Breast epithelium (tissue), 4 donors: ENCODE measurements at regions not wholly inside any gene's neighbourhood (a gene's known extent, or its start where the extent isn't known, plus 50 kb on each side); places are given as distances from the start of the nearest gene placed in this dataset.
A peak's percentile ranks its signal among the peaks of the same experiment; 100 is the strongest.

Source experiments
- DNase-seq, 2 donors: peaks; one replicate each; pipeline ENCODE4 v3.0.0-alpha.2; 2019; ENCODE audit warnings: low spot score in 2 of 2
- H3K27ac ChIP-seq, 2 donors: fragments of 200-600 bp; sonication (generic) in 1 of 2; one replicate each; pipeline ENCODE4 v1.5.1; 2016 to 2019; ENCODE audit warnings: mild to moderate bottlenecking in 1 of 2
- H3K27me3 ChIP-seq, 2 donors: fragments of 200-600 bp; sonication (generic) in 1 of 2; one replicate each; pipeline versions ENCODE4 v1.5.1 to v1.6.0; 2017 to 2019; ENCODE audit warnings: control low read depth in 1 of 2, mild to moderate bottlenecking in 1 of 2
- H3K36me3 ChIP-seq: fragments of 200-600 bp; one replicate; pipeline ENCODE4 v1.5.1; 2019
- H3K4me1 ChIP-seq, 2 donors: fragments of 200-600 bp; sonication (generic); one replicate each; pipeline ENCODE4 v1.5.1; 2016 to 2019; ENCODE audit warnings: control low read depth in 1 of 2
- H3K4me3 ChIP-seq, 3 donors: fragments of 200-600 bp; sonication (generic); 1 replicate in 2 of 3; 2 replicates in 1 of 3; pipeline ENCODE4 v1.5.1; 2016 to 2019; ENCODE audit warnings: mild to moderate bottlenecking in 3 of 3, moderate library complexity in 2 of 3
- H3K9me3 ChIP-seq, 2 donors: fragments of 200-600 bp; sonication (generic) in 1 of 2; one replicate each; pipeline ENCODE4 v1.5.1; 2016 to 2019; ENCODE audit warnings: control low read depth in 1 of 2
- POLR2A ChIP-seq: fragments of 450-650 bp; IDR thresholded peaks from one replicate; pipeline ENCODE4 v1.6.1; 2016; ENCODE audit warnings: antibody characterized with exemption, mild to moderate bottlenecking, moderate library complexity
- POLR2AphosphoS5 ChIP-seq, 3 donors: sonication (generic); formaldehyde crosslinking; IDR thresholded peaks; one replicate each; pipeline ENCODE4 v1.6.1; 2017; ENCODE audit warnings: antibody characterized with exemption in 3 of 3
- intact Hi-C: fragments of 100-400 bp; cut with DNase I; formaldehyde crosslinking; loops from one replicate; pipeline ENCODE4 v1.15.1; 2023; ENCODE audit warnings: low total_unique reads
- TF ChIP-seq, protein P1 (sequence below), 3 donors: fragments of 450-650 bp; IDR thresholded peaks; one replicate each; pipeline ENCODE4 v1.5.1; 2016 to 2017; ENCODE audit warnings: antibody characterized with exemption in 3 of 3, mild to moderate bottlenecking in 3 of 3, moderate library complexity in 3 of 3

DNA sequence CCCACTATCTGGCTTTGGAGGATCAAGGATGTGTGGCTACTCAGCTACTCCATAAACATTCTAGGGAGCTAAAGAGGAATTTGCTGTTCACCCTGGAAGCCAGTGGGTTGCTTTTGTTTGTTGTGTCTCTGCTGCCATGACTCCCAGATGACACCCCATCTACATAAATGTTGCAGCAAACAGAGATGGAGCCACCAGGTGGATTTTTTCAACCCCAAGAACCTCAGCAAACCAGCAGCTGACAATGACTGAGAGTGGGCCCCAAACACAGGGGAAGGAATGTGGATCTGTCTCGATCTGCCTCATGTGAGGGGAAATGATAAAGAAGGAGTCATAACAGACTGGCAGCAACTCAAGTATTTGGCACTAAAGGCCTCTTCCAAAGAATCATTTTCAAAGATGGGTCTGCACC, 132.7 kb upstream of the TNC start:
- Histone ChIP-seq H3K4me3 (no peak overlapping the region), H3K27me3 (no peaks in the 10 kb centered on the region), H3K36me3 (no peaks in the 10 kb centered on the region), H3K9me3 (no peaks in the 10 kb centered on the region), H3K27ac (no peak overlapping the region), H3K4me1 (no peaks in the 10 kb centered on the region)
- TF ChIP-seq, protein P1, sequence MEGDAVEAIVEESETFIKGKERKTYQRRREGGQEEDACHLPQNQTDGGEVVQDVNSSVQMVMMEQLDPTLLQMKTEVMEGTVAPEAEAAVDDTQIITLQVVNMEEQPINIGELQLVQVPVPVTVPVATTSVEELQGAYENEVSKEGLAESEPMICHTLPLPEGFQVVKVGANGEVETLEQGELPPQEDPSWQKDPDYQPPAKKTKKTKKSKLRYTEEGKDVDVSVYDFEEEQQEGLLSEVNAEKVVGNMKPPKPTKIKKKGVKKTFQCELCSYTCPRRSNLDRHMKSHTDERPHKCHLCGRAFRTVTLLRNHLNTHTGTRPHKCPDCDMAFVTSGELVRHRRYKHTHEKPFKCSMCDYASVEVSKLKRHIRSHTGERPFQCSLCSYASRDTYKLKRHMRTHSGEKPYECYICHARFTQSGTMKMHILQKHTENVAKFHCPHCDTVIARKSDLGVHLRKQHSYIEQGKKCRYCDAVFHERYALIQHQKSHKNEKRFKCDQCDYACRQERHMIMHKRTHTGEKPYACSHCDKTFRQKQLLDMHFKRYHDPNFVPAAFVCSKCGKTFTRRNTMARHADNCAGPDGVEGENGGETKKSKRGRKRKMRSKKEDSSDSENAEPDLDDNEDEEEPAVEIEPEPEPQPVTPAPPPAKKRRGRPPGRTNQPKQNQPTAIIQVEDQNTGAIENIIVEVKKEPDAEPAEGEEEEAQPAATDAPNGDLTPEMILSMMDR (IDR thresholded peaks at IDR 0.05) = no peak
- no peak for TF ChIP-seq POLR2AphosphoS5 (IDR thresholded peaks at IDR 0.05)
- no peak for TF ChIP-seq POLR2A
- intact Hi-C loops = no loop called here
- DNase-seq = no peak

DNA sequence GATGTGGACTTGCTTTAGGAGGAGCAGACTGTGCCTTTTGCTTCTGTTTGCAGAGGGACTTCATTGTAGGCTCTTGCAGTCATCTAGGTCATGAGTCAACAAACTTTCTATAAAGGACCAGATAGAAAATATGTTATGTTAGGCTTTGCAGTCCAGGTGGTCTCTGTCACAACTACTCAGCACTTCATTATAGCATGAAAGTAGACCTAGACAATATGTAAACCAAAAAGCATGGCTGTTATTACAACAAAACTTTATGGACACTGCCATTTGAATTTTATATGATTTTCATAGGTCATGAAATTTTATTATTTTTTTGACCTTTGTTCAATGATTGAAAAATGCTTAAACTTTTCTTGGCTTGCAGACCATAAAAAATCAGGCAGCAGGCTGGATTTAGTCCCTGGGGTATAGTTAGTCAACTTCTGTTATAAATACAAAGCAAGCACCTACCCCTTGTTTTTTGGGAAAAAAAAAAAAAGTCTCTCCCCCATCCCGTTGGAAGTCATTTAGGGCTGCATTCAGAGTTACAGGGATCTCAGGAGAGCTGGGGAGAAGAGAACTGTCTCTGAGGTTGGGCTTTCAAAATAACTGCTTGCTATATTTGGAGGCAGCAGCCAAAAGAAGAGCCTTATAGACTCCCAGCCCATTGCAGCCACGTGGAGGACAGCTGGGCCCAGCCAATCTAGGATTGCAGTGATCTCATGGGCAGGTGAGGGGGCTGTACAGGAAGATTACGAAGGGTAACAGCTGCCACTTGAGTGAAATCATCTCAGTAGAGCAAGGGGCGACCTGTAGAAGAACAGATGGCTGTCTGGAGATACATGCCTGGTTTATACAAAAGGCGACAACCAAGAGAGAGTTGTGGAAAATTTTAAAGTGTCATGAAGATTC, 136.6 kb upstream of the TNC start:
- no peak for DNase-seq
- H3K4me3 ChIP-seq = no peak overlapping the region
- intact Hi-C loops = no loop called here
- no peaks in the 10 kb centered on the region for H3K36me3 ChIP-seq
- TF ChIP-seq POLR2A (no peak), POLR2AphosphoS5 (IDR thresholded peaks at IDR 0.05) (no peak)
- TF ChIP-seq, protein P1 (IDR thresholded peaks at IDR 0.05) = no peak
- no peak overlapping the region for H3K27ac ChIP-seq
- H3K4me1 ChIP-seq = no peaks in the 10 kb centered on the region
- no peaks in the 10 kb centered on the region for H3K9me3 ChIP-seq
- H3K27me3 ChIP-seq = no peaks in the 10 kb centered on the region

DNA sequence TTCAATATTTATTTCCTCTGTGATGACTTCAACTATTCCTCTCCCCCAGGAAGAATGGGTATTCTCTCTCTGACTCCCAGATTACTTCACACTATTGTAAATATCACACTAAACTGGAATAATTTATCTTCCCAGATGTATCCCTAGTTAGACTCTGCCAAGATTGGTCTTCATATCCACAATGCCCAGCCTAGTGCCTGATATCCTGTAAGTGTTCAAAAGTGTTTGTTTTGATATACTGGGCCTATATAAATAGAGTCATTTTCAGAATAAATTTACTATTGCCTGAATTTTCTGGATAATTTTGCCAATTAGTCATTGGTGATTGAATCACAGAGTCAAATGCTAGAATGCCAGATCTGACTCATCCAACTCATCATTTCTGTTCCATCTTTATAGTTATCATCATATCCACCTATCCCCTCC, 143.7 kb upstream of the TNC start:
- DNase-seq = no peak
- no peak overlapping the region for H3K4me3 ChIP-seq
- no peaks in the 10 kb centered on the region for H3K4me1 ChIP-seq
- intact Hi-C loops = loop anchor here (5.0 kb wide), 1 partner anchor 1436 kb away; no protein-coding TSS in a partner anchor
- H3K36me3 ChIP-seq = no peaks in the 10 kb centered on the region
- no peaks in the 10 kb centered on the region for H3K9me3 ChIP-seq
- H3K27me3 ChIP-seq = no peaks in the 10 kb centered on the region
- TF ChIP-seq POLR2A = no peak
- TF ChIP-seq, protein P1 (IDR thresholded peaks at IDR 0.05) = no peak
- TF ChIP-seq POLR2AphosphoS5 (IDR thresholded peaks at IDR 0.05) = no peak
- H3K27ac ChIP-seq = no peak overlapping the region

DNA sequence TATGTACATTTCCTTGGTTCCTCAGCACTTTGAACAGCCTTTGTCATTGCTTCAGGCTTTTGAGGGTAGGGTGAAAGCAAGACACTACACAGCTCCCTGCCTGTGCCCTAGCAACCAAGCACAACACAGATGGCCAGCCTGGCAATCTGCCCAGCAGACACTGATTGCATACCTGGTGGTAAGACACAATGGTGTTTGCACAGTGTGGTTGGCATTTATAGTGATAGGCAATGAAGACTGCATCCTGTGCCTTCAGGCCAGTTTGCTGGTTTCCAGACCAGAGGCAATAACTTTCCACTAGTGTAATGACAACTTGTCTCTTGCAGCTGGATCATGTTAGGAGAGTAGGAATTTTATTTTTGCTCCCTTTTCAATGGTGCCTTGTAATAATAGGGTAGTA, 144.5 kb upstream of the TNC start:
- peak; percentile 70 to 80 for DNase-seq
- Histone ChIP-seq H3K27ac (peak overlapping the region in 1 of 2 donors; percentile 19), H3K9me3 (no peaks in the 10 kb centered on the region), H3K4me1 (no peaks in the 10 kb centered on the region), H3K4me3 (no peak overlapping the region), H3K36me3 (no peaks in the 10 kb centered on the region), H3K27me3 (no peaks in the 10 kb centered on the region)
- intact Hi-C loops = loop anchor here (5.0 kb wide), 1 partner anchor 1435 kb away; no protein-coding TSS in a partner anchor
- no peak for TF ChIP-seq POLR2AphosphoS5 (IDR thresholded peaks at IDR 0.05)
- TF ChIP-seq, protein P1 (IDR thresholded peaks at IDR 0.05) = no peak
- no peak for TF ChIP-seq POLR2A

DNA sequence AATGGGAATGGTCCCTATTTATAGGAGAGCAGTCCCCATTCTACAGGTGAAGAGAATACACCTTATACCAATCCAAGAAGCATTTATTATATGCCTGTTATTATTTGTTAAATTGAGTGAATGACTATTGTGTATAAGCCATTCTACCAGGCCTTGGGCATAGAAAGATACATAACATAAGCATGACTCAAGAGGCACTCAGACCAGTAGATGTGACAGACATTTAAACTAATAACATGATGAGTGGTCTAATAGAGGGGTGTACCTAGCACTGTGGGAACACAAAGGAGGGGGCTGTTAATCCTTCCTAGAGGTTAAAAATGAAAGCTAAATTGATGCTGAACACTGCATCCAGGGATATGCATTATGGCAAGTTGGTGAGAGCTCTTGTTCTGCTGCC, 145.0 kb upstream of the TNC start:
- no peak overlapping the region for H3K4me3 ChIP-seq
- H3K4me1 ChIP-seq = no peaks in the 10 kb centered on the region
- intact Hi-C loops = loop anchor here (5.0 kb wide), 1 partner anchor 1434 kb away; no protein-coding TSS in a partner anchor
- no peak for DNase-seq
- no peaks in the 10 kb centered on the region for H3K36me3 ChIP-seq
- H3K27ac ChIP-seq = no peak overlapping the region
- H3K27me3 ChIP-seq = no peaks in the 10 kb centered on the region
- TF ChIP-seq, protein P1 (IDR thresholded peaks at IDR 0.05) = no peak
- no peaks in the 10 kb centered on the region for H3K9me3 ChIP-seq
